ENCODE measurements at regions not wholly inside any gene's neighbourhood (a gene's known extent, or its start where the extent isn't known, plus 50 kb on each side); places are given as distances from the start of the nearest gene placed in this dataset.

DNA sequence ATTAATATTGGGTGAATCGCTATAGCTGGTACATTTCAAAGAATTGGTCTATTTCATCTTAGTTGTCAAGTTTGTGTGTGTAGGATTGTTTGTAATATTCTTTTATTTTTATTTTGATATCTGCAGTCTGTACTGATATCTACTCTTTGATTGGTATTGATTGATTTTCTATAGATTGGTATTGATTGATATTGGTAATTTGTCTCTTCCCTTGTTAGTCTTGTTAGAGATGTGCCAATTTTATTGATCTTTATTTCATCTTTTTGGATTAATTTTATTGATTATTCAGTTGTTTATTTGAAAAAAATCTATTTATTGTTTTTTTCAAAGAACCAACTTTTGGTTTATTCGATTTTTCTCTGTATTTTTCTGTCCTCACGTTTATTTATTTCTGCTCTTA lies 61.4 kb downstream of the TM2D3 start:
- no peaks in the 10 kb centered on the region for H3K4me1 ChIP-seq (ENCODE audit: control insufficient read depth in 2 of 2, insufficient read depth in 2 of 2, low read length in 2 of 2)
- H3K9me3 ChIP-seq (ENCODE audit: control insufficient read depth in 2 of 3, low read length in 3 of 3), result peaks cover 0 to 4% (median 0%) of the 10 kb centered on the region in 3 experiments
- H3K4me3 Mint-ChIP-seq, result no peak overlapping the region
- ChIA-PET CTCF (no interaction called here), POLR2A (no interaction called here)
- H3K27ac Mint-ChIP-seq, result no peak overlapping the region
- intact Hi-C loops (cut with micrococcal nuclease), result no loop called here
- H3K36me3 Mint-ChIP-seq, result peaks cover 0 to 8% (median 0%) of the 10 kb centered on the region in 5 donors
- peaks cover 36 to 52% (median 40%) of the 10 kb centered on the region in 5 donors for H3K27me3 Mint-ChIP-seq
- H3K27ac ChIP-seq (ENCODE audit: low read depth, low read length), result no peak overlapping the region
- DNase-seq (no peak), ATAC-seq (no peak)
- no peak overlapping the region for H3K4me3 ChIP-seq (ENCODE audit: low read length)
- no peaks in the 10 kb centered on the region for H3K36me3 ChIP-seq (ENCODE audit: control insufficient read depth in 2 of 3, insufficient read depth in 3 of 3, low read length in 3 of 3)
- H3K9me3 Mint-ChIP-seq, result peaks cover 0 to 27% (median 14%) of the 10 kb centered on the region in 11 donors
- H3K4me1 Mint-ChIP-seq, result no peaks in the 10 kb centered on the region
- H3K27me3 ChIP-seq (ENCODE audit: control insufficient read depth in 2 of 2, insufficient read depth in 2 of 2, low read length in 2 of 2), result peaks cover 0 to 3% of the 10 kb centered on the region in 2 donors

DNA sequence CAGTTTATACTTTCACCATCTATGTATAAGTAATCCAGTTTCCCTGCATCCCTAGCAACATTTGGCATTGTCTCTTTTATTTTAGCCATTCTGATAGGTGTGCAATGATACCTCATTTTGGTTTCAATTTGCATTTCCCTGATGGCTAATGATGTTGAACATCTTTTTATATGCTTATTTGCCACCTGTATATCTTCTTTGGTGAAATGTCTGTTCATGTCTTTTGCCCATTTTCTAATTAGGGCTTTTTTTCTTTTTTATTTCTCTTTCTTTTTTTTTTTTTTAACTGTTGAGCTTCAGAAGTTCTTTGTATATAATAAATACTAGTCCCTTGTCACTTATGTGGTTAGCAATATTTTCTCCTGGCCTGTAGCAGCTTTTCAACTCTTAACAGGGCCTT lies 68.9 kb downstream of the TM2D3 start:
- no peak for ATAC-seq
- no peak overlapping the region for H3K27ac ChIP-seq (ENCODE audit: low read depth, low read length)
- peaks cover 0 to 3% of the 10 kb centered on the region in 2 donors for H3K27me3 ChIP-seq (ENCODE audit: control insufficient read depth in 2 of 2, insufficient read depth in 2 of 2, low read length in 2 of 2)
- DNase-seq, result no peak
- no peaks in the 10 kb centered on the region for H3K4me1 ChIP-seq (ENCODE audit: control insufficient read depth in 2 of 2, insufficient read depth in 2 of 2, low read length in 2 of 2)
- ChIA-PET CTCF (no interaction called here), POLR2A (no interaction called here)
- peaks cover 29 to 55% (median 47%) of the 10 kb centered on the region in 5 donors for H3K27me3 Mint-ChIP-seq
- H3K36me3 Mint-ChIP-seq, result peaks cover 0 to 4% (median 0%) of the 10 kb centered on the region in 5 donors
- no peaks in the 10 kb centered on the region for H3K36me3 ChIP-seq (ENCODE audit: control insufficient read depth in 2 of 3, insufficient read depth in 3 of 3, low read length in 3 of 3)
- no peaks in the 10 kb centered on the region for H3K9me3 ChIP-seq (ENCODE audit: control insufficient read depth in 2 of 3, low read length in 3 of 3)
- H3K27ac Mint-ChIP-seq, result no peak overlapping the region
- no peak overlapping the region for H3K4me3 ChIP-seq (ENCODE audit: low read length)
- H3K4me1 Mint-ChIP-seq, result peaks cover 0 to 4% (median 0%) of the 10 kb centered on the region in 7 donors
- intact Hi-C loops (cut with micrococcal nuclease), result no loop called here
- no peak overlapping the region for H3K4me3 Mint-ChIP-seq
- H3K9me3 Mint-ChIP-seq, result peaks cover 0 to 23% (median 7%) of the 10 kb centered on the region in 11 donors

DNA sequence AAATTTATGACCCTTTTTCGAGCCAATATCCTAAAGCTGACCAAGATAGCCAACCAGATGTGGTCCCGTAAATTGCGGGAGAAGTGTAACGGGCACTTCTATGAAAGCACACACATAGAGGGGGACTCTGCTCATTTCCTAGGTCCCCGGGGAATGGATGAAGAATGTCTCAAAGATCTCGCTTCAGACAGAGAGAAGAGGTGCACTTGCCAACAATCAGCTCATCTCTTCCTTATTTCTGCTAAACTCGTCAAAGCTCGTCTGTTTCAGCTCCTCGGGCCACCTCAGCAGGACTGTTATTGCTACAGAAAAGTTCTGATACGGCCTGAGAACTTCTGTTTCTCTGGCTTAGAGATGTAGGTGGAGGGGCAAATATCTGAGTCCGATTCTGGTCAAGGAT lies 71.8 kb downstream of the TM2D3 start:
- no peaks in the 10 kb centered on the region for H3K4me1 ChIP-seq (ENCODE audit: control insufficient read depth in 2 of 2, insufficient read depth in 2 of 2, low read length in 2 of 2)
- Mint-ChIP-seq H3K4me1 (peaks cover 0 to 4% (median 0%) of the 10 kb centered on the region in 7 donors), H3K27ac (no peak overlapping the region), H3K27me3 (peaks cover 16 to 53% (median 42%) of the 10 kb centered on the region in 5 donors), H3K9me3 (peaks cover 0 to 23% (median 7%) of the 10 kb centered on the region in 11 donors), H3K36me3 (peaks cover 0 to 4% (median 0%) of the 10 kb centered on the region in 5 donors), H3K4me3 (no peak overlapping the region)
- intact Hi-C loops (cut with micrococcal nuclease), result no loop called here
- ATAC-seq, result no peak
- no peaks in the 10 kb centered on the region for H3K36me3 ChIP-seq (ENCODE audit: control insufficient read depth in 2 of 3, insufficient read depth in 3 of 3, low read length in 3 of 3)
- POLR2A ChIA-PET, result no interaction called here
- no peaks in the 10 kb centered on the region for H3K27me3 ChIP-seq (ENCODE audit: control insufficient read depth in 2 of 2, insufficient read depth in 2 of 2, low read length in 2 of 2)
- H3K4me3 ChIP-seq (ENCODE audit: low read length), result no peak overlapping the region
- H3K27ac ChIP-seq (ENCODE audit: low read depth, low read length), result no peak overlapping the region
- no peaks in the 10 kb centered on the region for H3K9me3 ChIP-seq (ENCODE audit: control insufficient read depth in 2 of 3, low read length in 3 of 3)
- DNase-seq, result no peak
- CTCF ChIA-PET, result no interaction called here

DNA sequence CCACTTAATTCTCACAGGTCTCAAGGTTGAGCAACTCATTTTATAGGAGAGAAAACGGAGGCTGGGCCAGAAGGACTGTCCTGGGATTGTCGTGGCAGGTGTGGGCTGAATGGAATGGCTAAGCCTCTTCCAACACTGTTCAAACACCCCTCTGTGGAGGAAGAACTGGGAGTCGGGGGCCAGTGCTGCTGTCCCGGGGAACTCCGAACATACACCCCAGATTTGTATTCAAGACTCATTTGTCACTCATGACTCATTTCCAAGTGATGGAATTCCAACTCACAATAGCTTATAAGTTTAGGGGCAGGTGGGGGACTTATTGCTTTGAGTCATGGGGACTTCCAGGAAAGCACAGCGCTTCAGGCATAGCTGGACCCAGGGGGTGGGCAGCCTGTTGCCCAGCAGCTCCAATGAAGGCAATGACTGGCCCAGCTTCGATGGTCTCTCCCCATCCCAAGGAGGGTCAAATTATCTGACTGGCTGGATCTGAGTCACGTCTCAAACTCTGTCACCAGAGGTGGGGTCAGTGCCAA lies 72.5 kb downstream of the TM2D3 start:
- no peaks in the 10 kb centered on the region for H3K4me1 ChIP-seq (ENCODE audit: control insufficient read depth in 2 of 2, insufficient read depth in 2 of 2, low read length in 2 of 2)
- POLR2A ChIA-PET, result no interaction called here
- DNase-seq (no peak), ATAC-seq (no peak)
- Mint-ChIP-seq H3K4me3 (no peak overlapping the region), H3K27ac (no peak overlapping the region), H3K4me1 (peaks cover 0 to 4% (median 0%) of the 10 kb centered on the region in 7 donors), H3K36me3 (peaks cover 0 to 4% (median 0%) of the 10 kb centered on the region in 5 donors), H3K27me3 (peaks cover 16 to 57% (median 46%) of the 10 kb centered on the region in 5 donors), H3K9me3 (peaks cover 0 to 21% (median 7%) of the 10 kb centered on the region in 11 donors)
- intact Hi-C loops (cut with micrococcal nuclease), result no loop called here
- H3K27me3 ChIP-seq (ENCODE audit: control insufficient read depth in 2 of 2, insufficient read depth in 2 of 2, low read length in 2 of 2), result no peaks in the 10 kb centered on the region
- CTCF ChIA-PET, result no interaction called here
- H3K36me3 ChIP-seq (ENCODE audit: control insufficient read depth in 2 of 3, insufficient read depth in 3 of 3, low read length in 3 of 3), result no peaks in the 10 kb centered on the region
- no peak overlapping the region for H3K4me3 ChIP-seq (ENCODE audit: low read length)
- H3K9me3 ChIP-seq (ENCODE audit: control insufficient read depth in 2 of 3, low read length in 3 of 3), result no peaks in the 10 kb centered on the region
- H3K27ac ChIP-seq (ENCODE audit: low read depth, low read length), result no peak overlapping the region

DNA sequence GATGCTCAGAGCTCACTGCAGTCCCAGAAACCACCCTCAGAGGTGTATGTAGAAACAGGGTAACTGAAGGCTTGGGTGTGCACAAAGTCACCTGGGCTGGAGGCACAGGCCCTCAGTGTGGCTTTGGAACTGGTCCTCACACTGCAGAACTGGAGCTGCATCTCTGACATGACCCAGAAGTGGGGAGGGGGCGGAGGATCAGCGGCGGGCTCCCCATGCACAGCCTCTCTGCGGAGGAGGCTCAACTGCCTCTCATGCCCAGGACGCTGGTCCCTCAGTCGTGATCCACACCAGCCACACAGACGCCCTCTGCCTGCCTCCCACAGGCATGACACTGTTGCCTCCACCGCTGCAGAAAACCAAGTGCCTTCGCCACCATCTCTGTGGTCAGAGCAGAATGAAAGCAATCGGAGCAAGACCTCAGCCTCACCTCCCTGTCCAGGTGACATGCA lies 73.7 kb downstream of the TM2D3 start:
- ATAC-seq (no peak), DNase-seq (no peak)
- Histone ChIP-seq H3K27me3 (ENCODE audit: control insufficient read depth in 2 of 2, insufficient read depth in 2 of 2, low read length in 2 of 2) (no peaks in the 10 kb centered on the region), H3K36me3 (ENCODE audit: control insufficient read depth in 2 of 3, insufficient read depth in 3 of 3, low read length in 3 of 3) (no peaks in the 10 kb centered on the region), H3K27ac (ENCODE audit: low read depth, low read length) (no peak overlapping the region), H3K4me3 (ENCODE audit: low read length) (no peak overlapping the region), H3K9me3 (ENCODE audit: control insufficient read depth in 2 of 3, low read length in 3 of 3) (no peaks in the 10 kb centered on the region), H3K4me1 (ENCODE audit: control insufficient read depth in 2 of 2, insufficient read depth in 2 of 2, low read length in 2 of 2) (no peaks in the 10 kb centered on the region)
- ChIA-PET CTCF (no interaction called here), POLR2A (no interaction called here)
- Mint-ChIP-seq H3K4me1 (peaks cover 0 to 4% (median 0%) of the 10 kb centered on the region in 7 donors), H3K27ac (no peak overlapping the region), H3K27me3 (peaks cover 17 to 59% (median 44%) of the 10 kb centered on the region in 5 donors), H3K4me3 (no peak overlapping the region), H3K9me3 (peaks cover 0 to 10% (median 0%) of the 10 kb centered on the region in 11 donors), H3K36me3 (peaks cover 0 to 4% (median 0%) of the 10 kb centered on the region in 5 donors)
- intact Hi-C loops (cut with micrococcal nuclease), result no loop called here

DNA sequence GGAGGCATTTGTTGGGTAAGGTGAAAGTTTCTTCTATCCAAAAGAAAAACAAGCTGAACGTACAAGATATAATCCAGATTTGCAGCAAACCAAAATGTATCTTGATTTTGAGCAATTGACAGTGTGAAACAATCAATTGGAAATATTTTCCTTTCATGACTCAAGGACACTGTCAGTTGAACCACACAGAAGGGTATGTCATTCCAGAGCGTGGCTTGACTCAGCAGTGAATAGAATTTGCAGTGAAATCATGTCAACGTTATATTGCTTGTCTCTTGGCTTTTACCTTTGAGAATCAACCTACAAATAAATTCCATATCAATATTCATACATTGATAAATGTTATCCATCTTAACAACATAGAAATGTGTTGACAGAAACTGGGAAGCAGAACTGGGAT lies 78.2 kb downstream of the TM2D3 start:
- Histone ChIP-seq H3K4me3 (ENCODE audit: low read length) (no peak overlapping the region), H3K9me3 (ENCODE audit: control insufficient read depth in 2 of 3, low read length in 3 of 3) (no peaks in the 10 kb centered on the region), H3K36me3 (ENCODE audit: control insufficient read depth in 2 of 3, insufficient read depth in 3 of 3, low read length in 3 of 3) (no peaks in the 10 kb centered on the region), H3K27me3 (ENCODE audit: control insufficient read depth in 2 of 2, insufficient read depth in 2 of 2, low read length in 2 of 2) (no peaks in the 10 kb centered on the region), H3K27ac (ENCODE audit: low read depth, low read length) (no peak overlapping the region), H3K4me1 (ENCODE audit: control insufficient read depth in 2 of 2, insufficient read depth in 2 of 2, low read length in 2 of 2) (no peaks in the 10 kb centered on the region)
- no peak for DNase-seq
- Mint-ChIP-seq H3K27ac (no peak overlapping the region), H3K4me3 (no peak overlapping the region), H3K9me3 (peaks cover 0 to 4% (median 0%) of the 10 kb centered on the region in 11 donors), H3K36me3 (peaks cover 0 to 4% (median 0%) of the 10 kb centered on the region in 5 donors), H3K4me1 (peaks cover 0 to 3% (median 0%) of the 10 kb centered on the region in 7 donors), H3K27me3 (peaks cover 14 to 43% (median 33%) of the 10 kb centered on the region in 5 donors)
- ChIA-PET POLR2A (no interaction called here), CTCF (no interaction called here)
- ATAC-seq, result no peak
- intact Hi-C loops (cut with micrococcal nuclease), result no loop called here

DNA sequence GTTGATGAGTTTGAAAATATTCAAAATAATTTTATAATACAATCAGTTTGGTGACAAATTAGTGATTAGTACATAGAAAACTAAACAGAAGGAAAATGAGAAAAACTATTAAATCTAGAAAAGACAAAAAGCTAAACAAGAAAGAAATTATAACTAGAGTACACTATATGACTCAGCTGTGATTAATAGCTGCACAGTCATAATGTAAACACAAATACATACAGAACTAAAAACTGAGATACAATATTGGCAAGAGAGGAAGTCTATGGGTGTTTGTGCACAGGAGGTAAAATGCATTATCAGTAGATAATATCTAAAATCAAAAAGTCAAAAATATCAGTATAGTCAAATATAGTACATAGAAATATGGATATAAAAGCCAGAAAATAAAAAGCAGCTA lies 80.7 kb upstream of the PCSK6 start:
- no peaks in the 10 kb centered on the region for H3K36me3 ChIP-seq (ENCODE audit: control insufficient read depth in 2 of 3, insufficient read depth in 3 of 3, low read length in 3 of 3)
- H3K27ac ChIP-seq (ENCODE audit: low read depth, low read length), result no peak overlapping the region
- H3K4me1 ChIP-seq (ENCODE audit: control insufficient read depth in 2 of 2, insufficient read depth in 2 of 2, low read length in 2 of 2), result no peaks in the 10 kb centered on the region
- H3K9me3 ChIP-seq (ENCODE audit: control insufficient read depth in 2 of 3, low read length in 3 of 3), result no peaks in the 10 kb centered on the region
- POLR2A ChIA-PET, result no interaction called here
- DNase-seq (no peak), ATAC-seq (no peak)
- H3K27me3 ChIP-seq (ENCODE audit: control insufficient read depth in 2 of 2, insufficient read depth in 2 of 2, low read length in 2 of 2), result no peaks in the 10 kb centered on the region
- Mint-ChIP-seq H3K4me1 (peaks cover 0 to 1% (median 0%) of the 10 kb centered on the region in 7 donors), H3K27ac (no peak overlapping the region), H3K4me3 (no peak overlapping the region), H3K27me3 (peaks cover 6 to 41% (median 30%) of the 10 kb centered on the region in 5 donors), H3K36me3 (no peaks in the 10 kb centered on the region), H3K9me3 (peaks cover 0 to 1% (median 0%) of the 10 kb centered on the region in 11 donors)
- CTCF ChIA-PET, result no interaction called here
- intact Hi-C loops (cut with micrococcal nuclease), result no loop called here
- no peak overlapping the region for H3K4me3 ChIP-seq (ENCODE audit: low read length)

Data from naive thymus-derived CD4-positive, alpha-beta T cell (primary cell).